Heart left ventricle (tissue), 16 donors: ENCODE measurements at regions not wholly inside any gene's neighbourhood (a gene's known extent, or its start where the extent isn't known, plus 50 kb on each side); places are given as distances from the start of the nearest gene placed in this dataset.

Source experiments
- ATAC-seq, 4 donors: fragments of 200-7000 bp; cut with Tn5 transposase; one replicate each; pipeline ENCODE4 v1.9.1; 2020 to 2022; ENCODE audit warnings: moderate library complexity in 4 of 4, mild to moderate bottlenecking in 3 of 4, moderate number of reproducible peaks in 1 of 4
- DNase-seq, 5 donors: peaks; one replicate each; pipeline ENCODE4 v3.0.0-alpha.2; 2020
- H3K27ac ChIP-seq, 12 donors: fragments of 200-600 bp; sonication (generic) in 4 of 12; one replicate each; pipeline versions ENCODE4 v1.5.0 to v1.8.0; 2016 to 2022; ENCODE audit warnings: mild to moderate bottlenecking in 2 of 12
- H3K27me3 ChIP-seq, 9 donors: fragments of 200-600 bp; sonication (generic) in 2 of 9; one replicate each; pipeline versions ENCODE4 v1.5.1 to v1.8.0; 2016 to 2022; ENCODE audit warnings: mild to moderate bottlenecking in 3 of 9
- H3K36me3 ChIP-seq, 9 donors: fragments of 200-600 bp; sonication (generic) in 2 of 9; one replicate each; pipeline versions ENCODE4 v1.5.0 to v1.8.0; 2018 to 2022; ENCODE audit warnings: mild to moderate bottlenecking in 2 of 9
- H3K4me1 ChIP-seq, 12 donors: fragments of 200-600 bp; sonication (generic) in 4 of 12; one replicate each; pipeline versions ENCODE4 v1.5.0 to v1.8.0; 2016 to 2022; ENCODE audit warnings: mild to moderate bottlenecking in 3 of 12
- H3K4me3 ChIP-seq, 12 donors: fragments of 200-600 bp; sonication (generic) in 4 of 12; one replicate each; pipeline versions ENCODE4 v1.5.0 to v1.8.0; 2017 to 2022; ENCODE audit warnings: mild to moderate bottlenecking in 9 of 12, moderate library complexity in 4 of 12
- H3K9me3 ChIP-seq, 12 donors: fragments of 200-600 bp; sonication (generic) in 4 of 12; one replicate each; pipeline versions ENCODE4 v1.5.0 to v1.8.0; 2016 to 2022; ENCODE audit warnings: mild to moderate bottlenecking in 1 of 12
- CTCF ChIP-seq, 12 donors: fragments of 200-600 bp; sonication (generic) in 4 of 12; IDR thresholded peaks; one replicate each; pipeline versions ENCODE4 v1.5.0 to v1.8.0; 2018 to 2022; ENCODE audit warnings: antibody characterized with exemption in 12 of 12, mild to moderate bottlenecking in 5 of 12
- POLR2A ChIP-seq, 2 donors: fragments of 450-650 bp; IDR thresholded peaks; one replicate each; pipeline ENCODE4 v1.6.1; 2017; ENCODE audit warnings: antibody characterized with exemption in 2 of 2, mild to moderate bottlenecking in 2 of 2, moderate library complexity in 2 of 2
- WGBS, 4 donors: extraction: QIAGEN DNeasy Blood & Tissue Kit in 2 of 4; methylation state at CpG; one replicate each; pipeline versions ENCODE4 v1.1.5 to v1.1.7; 2013 to 2018; 5-methylcytosine and 5-hydroxymethylcytosine counted together
- intact Hi-C, 10 donors: fragments of 100-400 bp; cut with DNase I; formaldehyde crosslinking; loops; one replicate each; pipeline versions ENCODE4 v1.11.1 to v1.14.2; 2022
- donor health status: ischemic (EF 13 %, LVEDD 7.1; RV severe dilation, severe dysfunction).
- donor health status: healthy with polysubstance abuse.
- donor health status: DM: no; HTN: yes; CAD: no.
- donor health status: DM: no; HTN: no; CAD: no.
- donor health status: ischemic (EF 25% LVEDD 6.9; RV normal size, moderate dysfunction).
- donor health status: ischemic (EF 25% LVEDD 5.7; RV mildly dilated, moderate dysfunction).
- donor health status: healthy.
- donor health status: DM: yes; HTN: yes; CAD: no.
- donor health status: ischemic (EF 35%, LVEDD 5.7; RV mildly dilated, moderate dysfunction).
- donor health status: nonischemic (EF 11% LVEDD 7.7; RV severe dilation, severe dysfunction).
- donor health status: DM: yes; HTN: yes; CAD: no.
- donor health status: PGD.
- donor health status: ischemic (EF 29% LVEDD 5.4; RV normal size, mild dysfunction).
- donor health status: nonischemic (EF 23%, LVEDD 6.1; RV moderate dilation, normal function).

GRCh38 chr6:115363379-115363778, 697.3 kb downstream of the FRK start:
- no peak overlapping the region for H3K4me3 ChIP-seq
- WGBS, 4 donors = 89 to 91% (median 90%) methylated on average over 4 of the region's 4 CpGs
- TF ChIP-seq CTCF (IDR thresholded peaks at IDR 0.05) = no peak
- TF ChIP-seq POLR2A (IDR thresholded peaks at IDR 0.05) = no peak

GRCh38 chr6:115362234-115362633, 698.5 kb downstream of the FRK start:
- 77 to 92% (median 85%) methylated on average over 1 of the region's 1 CpG for WGBS, 4 donors
- TF ChIP-seq CTCF (IDR thresholded peaks at IDR 0.05) = no peak
- no peak for TF ChIP-seq POLR2A (IDR thresholded peaks at IDR 0.05)

More at GRCh38 chr6:115363379-115363778, 697.3 kb downstream of the FRK start:
- no peak for ATAC-seq
- peaks cover 0 to 9% (median 0%) of the 10 kb centered on the region in 12 donors for H3K9me3 ChIP-seq
- no peaks in the 10 kb centered on the region for H3K36me3 ChIP-seq
- intact Hi-C loops = no loop called here
- no peaks in the 10 kb centered on the region for H3K4me1 ChIP-seq
- no peak overlapping the region for H3K27ac ChIP-seq
- H3K27me3 ChIP-seq = no peaks in the 10 kb centered on the region
- no peak for DNase-seq

GRCh38 chr6:115360602-115361325, 699.9 kb downstream of the FRK start:
- intact Hi-C loops = no loop called here
- no peak overlapping the region for H3K27ac ChIP-seq
- H3K9me3 ChIP-seq = peaks cover 0 to 9% (median 0%) of the 10 kb centered on the region in 12 donors
- no peak for DNase-seq
- 71 to 85% (median 78%) methylated on average over 2 of the region's 2 CpGs for WGBS, 4 donors
- no peaks in the 10 kb centered on the region for H3K4me1 ChIP-seq
- no peak for ATAC-seq
- no peaks in the 10 kb centered on the region for H3K27me3 ChIP-seq
- no peak overlapping the region for H3K4me3 ChIP-seq
- no peaks in the 10 kb centered on the region for H3K36me3 ChIP-seq
- TF ChIP-seq POLR2A (IDR thresholded peaks at IDR 0.05) (no peak), CTCF (IDR thresholded peaks at IDR 0.05) (no peak)

More at GRCh38 chr6:115362234-115362633, 698.5 kb downstream of the FRK start:
- Histone ChIP-seq H3K9me3 (peaks cover 0 to 9% (median 0%) of the 10 kb centered on the region in 12 donors), H3K36me3 (no peaks in the 10 kb centered on the region), H3K27me3 (no peaks in the 10 kb centered on the region), H3K4me3 (no peak overlapping the region), H3K27ac (no peak overlapping the region), H3K4me1 (no peaks in the 10 kb centered on the region)
- no peak for ATAC-seq
- DNase-seq = no peak
- intact Hi-C loops = no loop called here

GRCh38 chr6:115358616-115359015, 702.1 kb downstream of the FRK start:
- intact Hi-C loops = no loop called here
- no peak overlapping the region for H3K4me3 ChIP-seq
- no peak for DNase-seq
- ATAC-seq = no peak
- no peaks in the 10 kb centered on the region for H3K4me1 ChIP-seq
- H3K27ac ChIP-seq = no peak overlapping the region
- H3K9me3 ChIP-seq = no peaks in the 10 kb centered on the region
- TF ChIP-seq CTCF (IDR thresholded peaks at IDR 0.05) = no peak
- TF ChIP-seq POLR2A (IDR thresholded peaks at IDR 0.05) = no peak
- no peaks in the 10 kb centered on the region for H3K36me3 ChIP-seq
- no peaks in the 10 kb centered on the region for H3K27me3 ChIP-seq
